ENCODE measurements at regions not wholly inside any gene's neighbourhood (a gene's known extent, or its start where the extent isn't known, plus 50 kb on each side); places are given as distances from the start of the nearest gene placed in this dataset.
"Not testable (repeated sequence)": the region's sequence is repeated elsewhere in the genome, so short reads cannot be mapped to it uniquely, and the experiment has no call there.

- no peaks in the 10 kb centered on the region for H3K9me3 ChIP-seq (ENCODE audit: control insufficient read depth, low read length, poor library complexity, severe bottlenecking)
- Mint-ChIP-seq H3K4me3 (no peak overlapping the region), H3K4me1 (no peaks in the 10 kb centered on the region), H3K36me3 (ENCODE audit: low read depth) (no peaks in the 10 kb centered on the region), H3K27ac (no peak overlapping the region), H3K27me3 (no peaks in the 10 kb centered on the region)
- no peak for DNase-seq
- ATAC-seq, result no peak
Observed at GRCh38 chr4:137740141-137740540, 207.8 kb upstream of the PCDH18 start.

- no peaks in the 10 kb centered on the region for H3K9me3 ChIP-seq (ENCODE audit: control insufficient read depth, low read length, poor library complexity, severe bottlenecking)
- ATAC-seq (no peak), DNase-seq (no peak)
- H3K4me1 Mint-ChIP-seq, result no peaks in the 10 kb centered on the region
- H3K4me3 Mint-ChIP-seq, result no peak overlapping the region
- H3K36me3 Mint-ChIP-seq (ENCODE audit: low read depth), result no peaks in the 10 kb centered on the region
- no peak overlapping the region for H3K27ac Mint-ChIP-seq
- no peaks in the 10 kb centered on the region for H3K27me3 Mint-ChIP-seq
Observed at GRCh38 chr4:137739391-137739790, 207.1 kb upstream of the PCDH18 start.

GRCh38 chr4:137738375-137738990 lies 206.2 kb upstream of the PCDH18 start:
- H3K27me3 Mint-ChIP-seq, result no peaks in the 10 kb centered on the region
- no peaks in the 10 kb centered on the region for H3K4me1 Mint-ChIP-seq
- DNase-seq (no peak), ATAC-seq (no peak)
- H3K9me3 ChIP-seq (ENCODE audit: control insufficient read depth, low read length, poor library complexity, severe bottlenecking), result no peaks in the 10 kb centered on the region
- H3K27ac Mint-ChIP-seq, result no peak overlapping the region
- no peaks in the 10 kb centered on the region for H3K36me3 Mint-ChIP-seq (ENCODE audit: low read depth)
- H3K4me3 Mint-ChIP-seq, result no peak overlapping the region

GRCh38 chr4:137735561-137736104 lies 203.3 kb upstream of the PCDH18 start:
- no peak for ATAC-seq
- Mint-ChIP-seq H3K4me1 (no peaks in the 10 kb centered on the region), H3K4me3 (no peak overlapping the region)

GRCh38 chr4:137733174-137734141 lies 201.2 kb upstream of the PCDH18 start:
- not testable (repeated sequence) for ATAC-seq; H3K27ac Mint-ChIP-seq; H3K27me3 Mint-ChIP-seq; H3K36me3 Mint-ChIP-seq (ENCODE audit: low read depth); H3K4me3 Mint-ChIP-seq; H3K9me3 ChIP-seq (ENCODE audit: control insufficient read depth, low read length, poor library complexity, severe bottlenecking); DNase-seq; H3K4me1 Mint-ChIP-seq

More at GRCh38 chr4:137735561-137736104, 203.3 kb upstream of the PCDH18 start:
- H3K9me3 ChIP-seq (ENCODE audit: control insufficient read depth, low read length, poor library complexity, severe bottlenecking), result no peaks in the 10 kb centered on the region
- Mint-ChIP-seq H3K27me3 (no peaks in the 10 kb centered on the region), H3K27ac (no peak overlapping the region), H3K36me3 (ENCODE audit: low read depth) (no peaks in the 10 kb centered on the region)
- DNase-seq, result no peak

GRCh38 chr4:137722910-137723309 lies 190.6 kb upstream of the PCDH18 start:
- no peak overlapping the region for H3K27ac Mint-ChIP-seq
- no peaks in the 10 kb centered on the region for H3K36me3 Mint-ChIP-seq (ENCODE audit: low read depth)
- ATAC-seq (no peak), DNase-seq (no peak)
- no peaks in the 10 kb centered on the region for H3K27me3 Mint-ChIP-seq
- no peak overlapping the region for H3K4me3 Mint-ChIP-seq
- no peaks in the 10 kb centered on the region for H3K9me3 ChIP-seq (ENCODE audit: control insufficient read depth, low read length, poor library complexity, severe bottlenecking)
- H3K4me1 Mint-ChIP-seq, result no peaks in the 10 kb centered on the region

GRCh38 chr4:137711502-137711901 lies 179.2 kb upstream of the PCDH18 start:
- H3K4me1 Mint-ChIP-seq, result no peaks in the 10 kb centered on the region
- no peaks in the 10 kb centered on the region for H3K36me3 Mint-ChIP-seq (ENCODE audit: low read depth)
- DNase-seq, result no peak
- no peak overlapping the region for H3K27ac Mint-ChIP-seq
- peaks cover 4% of the 10 kb centered on the region for H3K9me3 ChIP-seq (ENCODE audit: control insufficient read depth, low read length, poor library complexity, severe bottlenecking)
- ATAC-seq, result no peak
- H3K27me3 Mint-ChIP-seq, result no peaks in the 10 kb centered on the region
- H3K4me3 Mint-ChIP-seq, result no peak overlapping the region

GRCh38 chr4:137707626-137708025 lies 175.3 kb upstream of the PCDH18 start:
- H3K36me3 Mint-ChIP-seq (ENCODE audit: low read depth), result no peaks in the 10 kb centered on the region
- H3K9me3 ChIP-seq (ENCODE audit: control insufficient read depth, low read length, poor library complexity, severe bottlenecking), result no peaks in the 10 kb centered on the region
- H3K27ac Mint-ChIP-seq, result no peak overlapping the region
- DNase-seq (no peak), ATAC-seq (no peak)
- no peak overlapping the region for H3K4me3 Mint-ChIP-seq
- H3K27me3 Mint-ChIP-seq, result no peaks in the 10 kb centered on the region
- H3K4me1 Mint-ChIP-seq, result no peaks in the 10 kb centered on the region

GRCh38 chr4:137707102-137707620 lies 174.9 kb upstream of the PCDH18 start:
- H3K27me3 Mint-ChIP-seq, result no peaks in the 10 kb centered on the region
- no peaks in the 10 kb centered on the region for H3K4me1 Mint-ChIP-seq
- no peaks in the 10 kb centered on the region for H3K9me3 ChIP-seq (ENCODE audit: control insufficient read depth, low read length, poor library complexity, severe bottlenecking)
- no peak for ATAC-seq
- H3K36me3 Mint-ChIP-seq (ENCODE audit: low read depth), result no peaks in the 10 kb centered on the region
- no peak overlapping the region for H3K4me3 Mint-ChIP-seq
- no peak for DNase-seq
- no peak overlapping the region for H3K27ac Mint-ChIP-seq

- no peak for DNase-seq
- no peaks in the 10 kb centered on the region for H3K9me3 ChIP-seq (ENCODE audit: control insufficient read depth, low read length, poor library complexity, severe bottlenecking)
- Mint-ChIP-seq H3K4me3 (no peak overlapping the region), H3K4me1 (no peaks in the 10 kb centered on the region), H3K36me3 (ENCODE audit: low read depth) (no peaks in the 10 kb centered on the region), H3K27me3 (no peaks in the 10 kb centered on the region), H3K27ac (no peak overlapping the region)
- ATAC-seq, result no peak
Observed at GRCh38 chr4:137705171-137705783, 173.0 kb upstream of the PCDH18 start.

- no peaks in the 10 kb centered on the region for H3K9me3 ChIP-seq (ENCODE audit: control insufficient read depth, low read length, poor library complexity, severe bottlenecking)
- ATAC-seq (no peak), DNase-seq (no peak)
- Mint-ChIP-seq H3K4me3 (no peak overlapping the region), H3K27ac (no peak overlapping the region), H3K27me3 (no peaks in the 10 kb centered on the region), H3K4me1 (no peaks in the 10 kb centered on the region), H3K36me3 (ENCODE audit: low read depth) (no peaks in the 10 kb centered on the region)
Observed at GRCh38 chr4:137703195-137703594, 170.9 kb upstream of the PCDH18 start.

GRCh38 chr4:137702512-137702911 lies 170.2 kb upstream of the PCDH18 start:
- no peaks in the 10 kb centered on the region for H3K9me3 ChIP-seq (ENCODE audit: control insufficient read depth, low read length, poor library complexity, severe bottlenecking)
- no peak for DNase-seq

GRCh38 chr4:137701401-137701800 lies 169.1 kb upstream of the PCDH18 start:
- ATAC-seq (no peak), DNase-seq (no peak)
- no peaks in the 10 kb centered on the region for H3K9me3 ChIP-seq (ENCODE audit: control insufficient read depth, low read length, poor library complexity, severe bottlenecking)
- no peak overlapping the region for H3K27ac Mint-ChIP-seq
- H3K36me3 Mint-ChIP-seq (ENCODE audit: low read depth), result no peaks in the 10 kb centered on the region
- no peaks in the 10 kb centered on the region for H3K27me3 Mint-ChIP-seq
- H3K4me1 Mint-ChIP-seq, result no peaks in the 10 kb centered on the region
- H3K4me3 Mint-ChIP-seq, result no peak overlapping the region

More at GRCh38 chr4:137702512-137702911, 170.2 kb upstream of the PCDH18 start:
- Mint-ChIP-seq H3K36me3 (ENCODE audit: low read depth) (no peaks in the 10 kb centered on the region), H3K4me3 (no peak overlapping the region), H3K27me3 (no peaks in the 10 kb centered on the region), H3K27ac (no peak overlapping the region), H3K4me1 (no peaks in the 10 kb centered on the region)
- ATAC-seq, result no peak
